ENCODE measurements at regions not wholly inside any gene's neighbourhood (a gene's known extent, or its start where the extent isn't known, plus 50 kb on each side); places are given as distances from the start of the nearest gene placed in this dataset.
"Not testable (repeated sequence)": the region's sequence is repeated elsewhere in the genome, so short reads cannot be mapped to it uniquely, and the experiment has no call there.

GRCh38 chr4:181108237-181108636 lies 1135.0 kb upstream of the TENM3 start:
- H3K4me3 ChIP-seq: no peak overlapping the region
- TF ChIP-seq POLR2AphosphoS5 (IDR thresholded peaks at IDR 0.05; ENCODE audit: borderline replicate concordance, low read depth, low read length): no peak
- TF ChIP-seq EZH2 (IDR thresholded peaks at IDR 0.05): no peak
- TF ChIP-seq FOXP2 (optimal IDR thresholded peaks at IDR 0.05; ENCODE audit: control extremely low read depth, extremely low read length, insufficient read depth): no peak
- H3K9ac ChIP-seq (ENCODE audit: insufficient read length): no peak overlapping the region
- no peaks in the 10 kb centered on the region for H3K9me3 ChIP-seq (ENCODE audit: low read depth, low read length)
- no peak for DNase-seq (ENCODE audit: low read depth, low spot score)
- no peaks in the 10 kb centered on the region for H3K36me3 ChIP-seq (ENCODE audit: insufficient read depth, low read length)
- no peak overlapping the region for H3K27ac ChIP-seq

DNA sequence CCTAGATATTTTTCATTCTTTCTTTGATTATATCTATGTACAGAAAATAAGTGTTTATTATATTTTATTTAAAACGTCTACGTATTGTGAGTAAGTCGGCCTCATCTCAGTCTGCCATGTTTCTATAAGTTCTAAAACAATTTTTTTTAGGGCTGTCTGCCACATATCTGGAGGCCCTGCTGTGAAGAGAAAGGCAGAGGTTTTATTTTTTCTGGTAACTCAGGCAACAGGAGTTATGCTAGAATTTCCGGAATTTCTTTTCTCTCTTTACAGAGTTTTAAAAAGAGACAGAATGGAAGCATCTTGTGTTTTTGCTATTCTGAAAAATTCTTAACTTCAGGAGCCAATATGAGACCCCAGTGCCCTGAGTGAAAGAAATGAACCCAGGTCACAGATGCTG lies 1124.0 kb upstream of the TENM3 start:
- Histone ChIP-seq H3K9ac (ENCODE audit: insufficient read length) (no peak overlapping the region), H3K4me3 (peak overlapping the region; percentile 20; the same call in 1 of the 2 replicates), H3K27ac (peak overlapping the region; percentile 76), H3K9me3 (ENCODE audit: low read depth, low read length) (no peaks in the 10 kb centered on the region), H3K36me3 (ENCODE audit: insufficient read depth, low read length) (no peaks in the 10 kb centered on the region)
- TF ChIP-seq POLR2AphosphoS5 (IDR thresholded peaks at IDR 0.05; ENCODE audit: borderline replicate concordance, low read depth, low read length): no peak
- TF ChIP-seq EZH2 (IDR thresholded peaks at IDR 0.05): no peak
- TF ChIP-seq FOXP2 (optimal IDR thresholded peaks at IDR 0.05; ENCODE audit: control extremely low read depth, extremely low read length, insufficient read depth): no peak
- DNase-seq (ENCODE audit: low read depth, low spot score): no peak

DNA sequence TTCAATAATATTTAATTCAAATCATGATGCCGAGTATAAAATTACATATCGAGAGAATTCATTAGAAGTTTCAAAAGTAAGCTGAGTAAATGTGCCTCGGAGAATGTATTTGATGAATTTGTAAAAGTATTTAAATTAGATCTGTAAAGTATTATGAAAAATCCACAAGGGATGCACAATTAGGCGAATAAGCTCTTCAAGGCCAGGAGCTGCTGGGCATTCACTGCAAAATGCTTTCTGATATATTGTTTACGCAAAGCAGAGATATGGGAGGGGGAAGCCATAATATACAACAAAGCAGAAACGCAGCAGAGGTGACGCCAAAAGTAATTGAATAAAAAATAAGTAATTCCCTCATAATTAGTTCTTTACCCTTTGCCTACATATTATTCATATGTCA lies 1121.5 kb upstream of the TENM3 start:
- H3K27ac ChIP-seq: no peak overlapping the region
- TF ChIP-seq EZH2 (IDR thresholded peaks at IDR 0.05) (no peak), FOXP2 (optimal IDR thresholded peaks at IDR 0.05; ENCODE audit: control extremely low read depth, extremely low read length, insufficient read depth) (no peak), POLR2AphosphoS5 (IDR thresholded peaks at IDR 0.05; ENCODE audit: borderline replicate concordance, low read depth, low read length) (no peak)
- no peak for DNase-seq (ENCODE audit: low read depth, low spot score)
- H3K9me3 ChIP-seq (ENCODE audit: low read depth, low read length): no peaks in the 10 kb centered on the region
- no peak overlapping the region for H3K4me3 ChIP-seq
- no peak overlapping the region for H3K9ac ChIP-seq (ENCODE audit: insufficient read length)
- no peaks in the 10 kb centered on the region for H3K36me3 ChIP-seq (ENCODE audit: insufficient read depth, low read length)

DNA sequence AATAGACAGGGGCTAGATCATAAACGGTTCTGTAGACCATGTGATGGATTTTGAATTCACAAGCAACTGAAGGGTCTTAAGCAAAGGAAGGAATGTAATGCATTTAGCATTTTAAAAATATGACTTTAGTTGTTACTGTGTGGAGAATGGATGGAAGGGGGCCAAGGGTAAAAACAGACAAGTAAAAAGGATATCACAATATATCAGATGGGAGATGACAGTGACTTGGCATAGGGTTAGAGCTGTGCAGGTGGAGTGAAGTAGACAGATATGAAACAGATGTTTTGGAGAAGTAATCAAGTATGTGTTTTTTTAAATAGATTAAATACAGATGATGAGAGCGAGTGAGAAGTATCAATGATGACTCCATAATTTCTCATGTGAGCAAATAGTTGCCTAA lies 1116.0 kb upstream of the TENM3 start:
- Histone ChIP-seq H3K4me3 (no peak overlapping the region), H3K36me3 (ENCODE audit: insufficient read depth, low read length) (no peaks in the 10 kb centered on the region), H3K9me3 (ENCODE audit: low read depth, low read length) (no peaks in the 10 kb centered on the region), H3K9ac (ENCODE audit: insufficient read length) (no peak overlapping the region), H3K27ac (no peak overlapping the region)
- no peak for TF ChIP-seq FOXP2 (optimal IDR thresholded peaks at IDR 0.05; ENCODE audit: control extremely low read depth, extremely low read length, insufficient read depth)
- TF ChIP-seq POLR2AphosphoS5 (IDR thresholded peaks at IDR 0.05; ENCODE audit: borderline replicate concordance, low read depth, low read length): no peak
- no peak for TF ChIP-seq EZH2 (IDR thresholded peaks at IDR 0.05)
- no peak for DNase-seq (ENCODE audit: low read depth, low spot score)

GRCh38 chr4:181130317-181130716 lies 1112.9 kb upstream of the TENM3 start:
- H3K4me3 ChIP-seq; H3K36me3 ChIP-seq (ENCODE audit: insufficient read depth, low read length); H3K9me3 ChIP-seq (ENCODE audit: low read depth, low read length); DNase-seq (ENCODE audit: low read depth, low spot score); H3K9ac ChIP-seq (ENCODE audit: insufficient read length); H3K27ac ChIP-seq: not testable (repeated sequence)

DNA sequence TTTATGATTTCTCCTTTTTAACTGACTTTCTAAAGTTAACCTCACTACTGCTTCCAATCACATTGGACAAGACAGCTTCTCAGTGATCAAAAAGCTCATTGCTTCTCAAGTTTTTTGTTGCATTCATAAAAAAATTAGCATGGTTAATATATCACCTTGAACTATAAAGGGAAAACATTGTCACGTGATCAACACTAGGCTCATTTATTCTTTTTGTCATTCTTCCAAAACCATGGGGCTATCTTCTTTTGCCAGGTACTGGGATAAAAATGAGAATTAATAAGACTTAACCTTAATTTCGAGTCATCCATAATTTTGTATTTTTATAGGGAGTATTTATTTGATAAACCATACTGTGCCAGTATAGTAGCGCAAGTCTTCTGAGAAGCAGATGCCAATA lies 1105.9 kb upstream of the TENM3 start:
- Histone ChIP-seq H3K9me3 (ENCODE audit: low read depth, low read length) (no peaks in the 10 kb centered on the region), H3K4me3 (no peak overlapping the region), H3K27ac (no peak overlapping the region), H3K9ac (ENCODE audit: insufficient read length) (no peak overlapping the region), H3K36me3 (ENCODE audit: insufficient read depth, low read length) (no peaks in the 10 kb centered on the region)
- TF ChIP-seq POLR2AphosphoS5 (IDR thresholded peaks at IDR 0.05; ENCODE audit: borderline replicate concordance, low read depth, low read length) (no peak), FOXP2 (optimal IDR thresholded peaks at IDR 0.05; ENCODE audit: control extremely low read depth, extremely low read length, insufficient read depth) (no peak), EZH2 (IDR thresholded peaks at IDR 0.05) (no peak)
- DNase-seq (ENCODE audit: low read depth, low spot score): no peak

DNA sequence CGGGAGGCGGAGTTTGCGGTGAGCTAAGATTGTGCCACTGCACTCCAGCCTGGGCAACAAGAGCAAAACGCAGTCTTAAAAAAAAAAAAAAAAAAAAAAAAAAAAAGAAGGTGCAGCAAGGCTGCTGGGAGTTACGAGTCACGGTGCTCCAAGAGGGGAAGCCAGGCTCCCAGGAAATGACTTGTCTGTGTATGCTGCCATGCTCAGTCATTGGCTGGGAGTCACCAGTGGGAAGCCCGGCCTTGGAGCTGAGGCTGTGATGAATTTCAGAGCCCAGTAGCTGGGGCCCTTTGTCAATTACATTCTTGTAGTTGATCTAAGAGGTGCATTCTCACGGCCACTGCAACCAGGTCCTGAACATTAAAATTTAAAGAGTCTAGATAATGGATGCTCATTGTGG lies 1105.1 kb upstream of the TENM3 start:
- no peak overlapping the region for H3K27ac ChIP-seq
- no peaks in the 10 kb centered on the region for H3K9me3 ChIP-seq (ENCODE audit: low read depth, low read length)
- H3K4me3 ChIP-seq: no peak overlapping the region
- no peak overlapping the region for H3K9ac ChIP-seq (ENCODE audit: insufficient read length)
- TF ChIP-seq FOXP2 (optimal IDR thresholded peaks at IDR 0.05; ENCODE audit: control extremely low read depth, extremely low read length, insufficient read depth) (no peak), EZH2 (IDR thresholded peaks at IDR 0.05) (no peak), POLR2AphosphoS5 (IDR thresholded peaks at IDR 0.05; ENCODE audit: borderline replicate concordance, low read depth, low read length) (no peak)
- no peaks in the 10 kb centered on the region for H3K36me3 ChIP-seq (ENCODE audit: insufficient read depth, low read length)
- no peak for DNase-seq (ENCODE audit: low read depth, low spot score)

GRCh38 chr4:181140037-181140603 lies 1103.1 kb upstream of the TENM3 start:
- Histone ChIP-seq H3K27ac (no peak overlapping the region), H3K9ac (ENCODE audit: insufficient read length) (no peak overlapping the region), H3K4me3 (no peak overlapping the region), H3K9me3 (ENCODE audit: low read depth, low read length) (no peaks in the 10 kb centered on the region), H3K36me3 (ENCODE audit: insufficient read depth, low read length) (no peaks in the 10 kb centered on the region)
- no peak for DNase-seq (ENCODE audit: low read depth, low spot score)
- TF ChIP-seq POLR2AphosphoS5 (IDR thresholded peaks at IDR 0.05; ENCODE audit: borderline replicate concordance, low read depth, low read length) (no peak), EZH2 (IDR thresholded peaks at IDR 0.05) (no peak), FOXP2 (optimal IDR thresholded peaks at IDR 0.05; ENCODE audit: control extremely low read depth, extremely low read length, insufficient read depth) (no peak)

DNA sequence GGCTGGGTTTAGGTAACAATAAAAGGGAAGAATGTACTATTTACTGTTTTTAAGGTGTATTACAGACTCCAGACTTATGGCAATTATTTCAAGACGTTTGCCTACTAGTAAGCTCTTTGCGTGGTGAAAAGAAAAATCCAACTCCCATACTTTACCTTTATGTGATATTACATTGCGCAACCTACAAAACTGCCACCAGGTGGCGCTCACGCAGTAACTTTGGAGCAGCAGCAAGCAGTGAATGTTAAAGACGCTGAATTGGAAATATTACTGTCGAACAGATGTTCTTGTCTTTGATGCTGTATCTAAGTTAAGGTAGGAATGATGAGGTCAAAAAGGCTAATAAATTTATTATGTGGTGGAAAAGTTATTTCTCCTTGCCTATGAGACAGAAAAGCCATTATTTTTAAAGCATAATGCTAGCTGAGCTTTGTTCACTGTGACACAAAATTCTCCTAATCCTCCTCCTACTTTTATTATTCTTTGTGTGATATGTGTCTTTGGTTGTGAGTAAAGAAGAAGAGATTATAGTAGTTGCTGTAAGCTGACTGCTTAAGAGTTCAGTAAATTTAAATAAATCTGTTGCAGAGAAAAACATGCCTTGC lies 1099.8 kb upstream of the TENM3 start:
- Histone ChIP-seq H3K9ac (ENCODE audit: insufficient read length) (no peak overlapping the region), H3K27ac (no peak overlapping the region), H3K9me3 (ENCODE audit: low read depth, low read length) (no peaks in the 10 kb centered on the region), H3K4me3 (no peak overlapping the region), H3K36me3 (ENCODE audit: insufficient read depth, low read length) (no peaks in the 10 kb centered on the region)
- DNase-seq (ENCODE audit: low read depth, low spot score): peak; percentile 40
- TF ChIP-seq FOXP2 (optimal IDR thresholded peaks at IDR 0.05; ENCODE audit: control extremely low read depth, extremely low read length, insufficient read depth) (no peak), POLR2AphosphoS5 (IDR thresholded peaks at IDR 0.05; ENCODE audit: borderline replicate concordance, low read depth, low read length) (no peak), EZH2 (IDR thresholded peaks at IDR 0.05) (no peak)
